Aorta (tissue), 5 donors: ENCODE measurements at regions not wholly inside any gene's neighbourhood (a gene's known extent, or its start where the extent isn't known, plus 50 kb on each side); places are given as distances from the start of the nearest gene placed in this dataset.
"Not testable (repeated sequence)": the region's sequence is repeated elsewhere in the genome, so short reads cannot be mapped to it uniquely, and the experiment has no call there.

ENCODE experiments used
- ATAC-seq: fragments of 200-7000 bp; cut with Tn5 transposase; one replicate; pipeline ENCODE4 v1.9.1; 2022; ENCODE audit warnings: moderate library complexity; ENCODE audit not compliant: low FRiP score
- DNase-seq, 2 donors: peaks; one replicate each; pipeline ENCODE4 v3.0.0-alpha.2; 2020
- H3K27ac ChIP-seq, 2 donors: one replicate each; pipeline ENCODE4 v1.5.1; 2013; ENCODE audit warnings: low read length in 2 of 2, mild to moderate bottlenecking in 2 of 2, moderate library complexity in 2 of 2, control low read depth in 1 of 2, inconsistent platforms in 1 of 2, low read depth in 1 of 2
- H3K27me3 ChIP-seq, 2 donors: one replicate each; pipeline ENCODE4 v1.6.1; 2013; ENCODE audit warnings: control low read depth in 1 of 2, low read length in 1 of 2, mild to moderate bottlenecking in 1 of 2, moderate library complexity in 1 of 2; ENCODE audit not compliant: insufficient read depth in 2 of 2, control insufficient read depth in 1 of 2
- H3K36me3 ChIP-seq, 2 donors: one replicate each; pipeline ENCODE4 v1.6.1; 2013; ENCODE audit warnings: control low read depth in 1 of 2, low read length in 1 of 2, mild to moderate bottlenecking in 1 of 2; ENCODE audit not compliant: insufficient read depth in 2 of 2, control insufficient read depth in 1 of 2
- H3K4me1 ChIP-seq, 2 donors: one replicate each; pipeline ENCODE4 v1.6.1; 2013; ENCODE audit warnings: low read length in 2 of 2, control low read depth in 1 of 2, mild to moderate bottlenecking in 1 of 2, moderate library complexity in 1 of 2; ENCODE audit not compliant: insufficient read depth in 2 of 2, control insufficient read depth in 1 of 2
- H3K4me3 ChIP-seq, 2 donors: one replicate each; pipeline ENCODE4 v1.5.1; 2013; ENCODE audit warnings: low read length in 2 of 2, control low read depth in 1 of 2, mild to moderate bottlenecking in 1 of 2
- H3K9me3 ChIP-seq: one replicate; pipeline ENCODE4 v1.6.1; 2013; ENCODE audit warnings: mild to moderate bottlenecking, low read length; ENCODE audit not compliant: control insufficient read depth
- WGBS, 2 donors: extraction: QIAGEN DNeasy Blood & Tissue Kit; methylation state at CpG; one replicate each; pipeline ENCODE4 v1.1.7; 2013; 5-methylcytosine and 5-hydroxymethylcytosine counted together
- intact Hi-C, 2 donors: fragments of 100-400 bp; cut with DNase I; formaldehyde crosslinking; loops; one replicate each; pipeline versions ENCODE4 v1.14.2 to v1.15.0; 2022
- donor health status: healthy with polysubstance abuse.
- donor health status: Bipolar disorder and iron deficiency.
- donor health status: DM: no; HTN: no; CAD: no.
- donor health status: DM: no; HTN: no; CAD: no.
- donor health status: DM: yes; HTN: yes; CAD: no.

- H3K27me3 ChIP-seq, result no peaks in the 10 kb centered on the region
- intact Hi-C loops, result no loop called here
- WGBS, 2 donors, result 84 to 89% methylated on average over 1 of the region's 1 CpG
- no peaks in the 10 kb centered on the region for H3K9me3 ChIP-seq
- peaks cover 5 to 9% of the 10 kb centered on the region in 2 donors for H3K4me1 ChIP-seq
- peak overlapping the region; percentile 42 to 70 for H3K27ac ChIP-seq
- DNase-seq (no peak), ATAC-seq (no peak)
- H3K4me3 ChIP-seq, result no peak overlapping the region
- H3K36me3 ChIP-seq, result peaks cover 6% of the 10 kb centered on the region in 2 donors
Measured at GRCh38 chr9:747567-747966, 93.9 kb upstream of the DMRT1 start.

DNA sequence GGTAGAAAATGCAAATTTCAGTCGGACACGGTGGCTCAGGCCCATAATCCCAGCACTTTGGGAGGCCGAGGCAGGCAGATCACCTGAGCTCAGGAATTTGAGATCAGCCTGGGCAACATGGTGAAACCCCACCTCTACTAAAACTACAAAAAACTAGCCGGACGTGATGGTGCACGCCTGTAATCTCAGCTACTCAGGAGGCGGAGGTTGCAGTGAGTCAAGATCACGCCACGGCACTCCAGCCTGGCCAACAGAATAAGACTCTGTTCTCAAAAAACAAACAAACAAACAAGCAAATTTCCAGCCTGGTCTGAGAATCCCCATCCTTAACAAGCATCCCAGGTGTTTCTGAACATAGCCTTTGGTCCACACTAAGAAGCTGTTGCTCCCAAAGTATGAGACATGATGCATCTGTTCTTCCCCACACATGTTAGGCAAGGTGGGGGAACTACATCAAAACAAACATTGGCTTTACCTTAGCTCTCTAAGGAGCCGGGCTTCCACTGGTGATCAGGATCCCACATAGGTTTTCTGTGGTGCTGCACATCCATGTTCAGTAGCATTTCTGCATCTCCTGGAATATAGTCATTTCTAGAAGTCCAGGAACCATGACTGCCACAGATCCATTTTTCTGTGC is 92.5 kb upstream of the DMRT1 start:
- DNase-seq (no peak), ATAC-seq (no peak)
- Histone ChIP-seq H3K27ac (peak overlapping the region in 1 of 2 donors; percentile 65), H3K4me1 (peaks cover 5 to 9% of the 10 kb centered on the region in 2 donors), H3K36me3 (peaks cover 0 to 2% of the 10 kb centered on the region in 2 donors), H3K27me3 (no peaks in the 10 kb centered on the region), H3K4me3 (no peak overlapping the region), H3K9me3 (no peaks in the 10 kb centered on the region)
- 48 to 67% methylated on average over 10 of the region's 10 CpGs for WGBS, 2 donors
- intact Hi-C loops, result no loop called here

GRCh38 chr9:749716-750115 is 91.8 kb upstream of the DMRT1 start:
- Histone ChIP-seq H3K4me3 (no peak overlapping the region), H3K4me1 (peaks cover 5 to 9% of the 10 kb centered on the region in 2 donors), H3K27me3 (no peaks in the 10 kb centered on the region), H3K36me3 (no peaks in the 10 kb centered on the region), H3K27ac (peak overlapping the region in 1 of 2 donors; percentile 42), H3K9me3 (no peaks in the 10 kb centered on the region)
- intact Hi-C loops, result loop anchor here in 1 of 2 donors (5.0 kb wide), 1 partner anchor 37 kb away; no protein-coding TSS in a partner anchor
- ATAC-seq (no peak), DNase-seq (no peak)
- WGBS, 2 donors, result 27 to 35% methylated on average over 5 of the region's 5 CpGs

GRCh38 chr9:750249-750967 is 91.1 kb upstream of the DMRT1 start:
- DNase-seq (no peak), ATAC-seq (no peak)
- H3K27me3 ChIP-seq, result no peaks in the 10 kb centered on the region
- H3K9me3 ChIP-seq, result no peaks in the 10 kb centered on the region
- H3K36me3 ChIP-seq, result no peaks in the 10 kb centered on the region
- H3K27ac ChIP-seq, result peak overlapping the region; percentile 69 to 93
- 40 to 55% methylated on average over 7 of the region's 7 CpGs for WGBS, 2 donors
- intact Hi-C loops, result loop anchor here in 1 of 2 donors (5.0 kb wide), 1 partner anchor 38 kb away; no protein-coding TSS in a partner anchor
- H3K4me1 ChIP-seq, result peaks cover 3 to 9% of the 10 kb centered on the region in 2 donors
- no peak overlapping the region for H3K4me3 ChIP-seq

DNA sequence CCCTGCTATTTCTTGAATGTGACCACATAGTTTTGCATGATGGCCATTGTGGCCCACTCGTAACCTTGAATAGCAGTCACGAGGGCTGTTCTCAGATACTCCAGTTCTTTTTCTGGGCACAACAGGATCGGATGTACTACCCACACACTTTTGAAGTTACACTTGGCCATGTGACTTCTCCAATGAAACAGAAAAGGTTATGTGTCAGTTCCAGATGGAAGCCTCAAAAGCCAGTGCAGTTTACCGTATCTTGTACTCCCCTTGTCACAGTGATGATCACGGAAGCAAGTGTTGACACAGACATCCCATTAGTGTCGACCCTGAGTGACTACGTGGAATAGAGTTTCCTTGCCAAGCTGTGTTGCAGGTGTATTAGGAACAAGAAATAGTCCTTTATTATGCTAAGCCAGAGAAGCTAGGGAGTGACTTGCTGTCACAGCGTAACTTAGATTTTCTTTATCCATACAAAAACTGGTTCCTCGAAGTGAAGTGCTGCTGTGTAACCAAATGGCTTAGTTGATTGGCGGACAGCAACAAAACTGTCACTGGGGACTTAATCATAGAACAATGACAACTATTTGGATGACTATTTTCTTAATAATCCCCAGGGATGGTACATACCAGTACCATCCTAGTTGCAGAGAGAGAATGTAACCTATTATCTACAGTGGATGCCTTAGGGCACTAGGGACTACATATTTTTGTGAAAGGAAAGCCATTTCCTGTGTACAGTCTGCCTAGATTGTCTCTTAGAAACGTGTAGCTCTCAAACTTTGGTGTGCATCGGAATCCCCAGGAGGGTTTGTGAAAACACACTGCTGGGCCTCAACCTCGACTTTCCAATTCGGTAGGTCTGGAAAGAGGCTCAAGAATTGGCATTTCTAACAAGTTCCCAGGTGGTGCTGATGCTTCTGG is 90.1 kb upstream of the DMRT1 start:
- peak overlapping the region; percentile 89 to 93 for H3K27ac ChIP-seq
- H3K27me3 ChIP-seq, result no peaks in the 10 kb centered on the region
- 22 to 33% methylated on average over 14 of the region's 14 CpGs for WGBS, 2 donors
- intact Hi-C loops, result loop anchor here in 1 of 2 donors (5.0 kb wide), 1 partner anchor 39 kb away; no protein-coding TSS in a partner anchor
- DNase-seq (no peak), ATAC-seq (peak; percentile 17)
- H3K4me1 ChIP-seq, result peaks cover 3 to 5% of the 10 kb centered on the region in 2 donors
- no peaks in the 10 kb centered on the region for H3K9me3 ChIP-seq
- no peak overlapping the region for H3K4me3 ChIP-seq
- no peaks in the 10 kb centered on the region for H3K36me3 ChIP-seq

GRCh38 chr9:752201-752600 is 89.3 kb upstream of the DMRT1 start:
- peak; percentile 65 to 83 for DNase-seq
- 19 to 45% methylated on average over 5 of the region's 5 CpGs for WGBS, 2 donors
- H3K27me3 ChIP-seq, result no peaks in the 10 kb centered on the region
- H3K27ac ChIP-seq, result no peak overlapping the region
- no peaks in the 10 kb centered on the region for H3K9me3 ChIP-seq
- peak; percentile 63 for ATAC-seq
- H3K4me3 ChIP-seq, result no peak overlapping the region
- intact Hi-C loops, result loop anchor here in 1 of 2 donors (5.0 kb wide), 1 partner anchor 40 kb away; no protein-coding TSS in a partner anchor
- H3K36me3 ChIP-seq, result no peaks in the 10 kb centered on the region
- peaks cover 3 to 5% of the 10 kb centered on the region in 2 donors for H3K4me1 ChIP-seq

DNA sequence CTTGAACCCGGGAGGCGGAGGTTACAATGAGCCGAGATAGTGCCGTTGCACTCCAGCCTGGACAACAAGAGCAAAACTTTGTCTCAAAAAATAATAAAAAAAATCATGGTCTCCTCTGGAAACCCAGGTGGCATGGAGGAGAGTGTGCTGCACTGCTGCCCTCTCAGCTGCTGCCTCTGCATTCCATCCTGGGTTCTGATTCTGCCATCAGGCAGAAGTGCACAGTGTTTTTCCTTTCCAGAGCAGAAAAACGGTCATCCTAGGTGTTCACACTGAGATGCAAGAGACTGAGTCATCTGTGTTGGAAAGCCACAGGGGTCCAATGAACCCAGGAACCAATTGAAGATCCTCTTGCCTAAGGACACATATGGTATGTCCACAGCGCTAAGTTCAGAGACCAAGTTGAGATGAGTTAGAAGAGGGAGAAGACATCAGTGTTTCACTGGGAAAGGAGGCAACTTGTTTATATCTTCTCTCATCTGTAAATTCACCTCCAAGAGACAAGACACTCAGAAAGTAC is 88.8 kb upstream of the DMRT1 start:
- DNase-seq, result no peak
- no peak for ATAC-seq
- Histone ChIP-seq H3K27ac (peak overlapping the region in 1 of 2 donors; percentile 55), H3K4me3 (no peak overlapping the region), H3K4me1 (peaks cover 3 to 5% of the 10 kb centered on the region in 2 donors), H3K36me3 (no peaks in the 10 kb centered on the region), H3K27me3 (no peaks in the 10 kb centered on the region), H3K9me3 (no peaks in the 10 kb centered on the region)
- intact Hi-C loops, result loop anchor here in 1 of 2 donors (5.0 kb wide), 1 partner anchor 40 kb away; no protein-coding TSS in a partner anchor
- WGBS, 2 donors, result 83 to 93% methylated on average over 6 of the region's 6 CpGs

DNA sequence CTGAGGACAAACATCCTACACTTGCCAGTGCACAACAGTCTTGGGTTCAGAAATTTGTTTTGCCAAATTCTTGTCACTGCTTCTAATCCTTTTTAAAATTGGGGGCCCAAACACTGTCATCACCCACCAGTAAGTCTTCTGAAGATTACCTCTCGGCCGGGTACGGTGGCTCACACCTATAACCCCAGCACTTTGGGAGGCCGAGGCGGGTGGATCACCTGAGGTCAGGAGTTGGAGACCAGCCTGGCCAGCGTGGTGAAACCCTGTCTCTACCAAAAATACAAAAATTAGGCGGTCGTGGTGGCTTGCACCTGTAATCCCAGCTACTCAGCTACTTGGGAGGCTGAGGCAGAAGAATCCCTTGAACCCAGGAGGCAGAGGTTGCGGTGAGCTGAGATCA is 87.8 kb upstream of the DMRT1 start:
- H3K27me3 ChIP-seq, H3K9me3 ChIP-seq, DNase-seq, H3K4me3 ChIP-seq, ATAC-seq, H3K36me3 ChIP-seq, H3K27ac ChIP-seq, H3K4me1 ChIP-seq: not testable (repeated sequence)
- WGBS, 2 donors, result 89 to 93% methylated on average over 9 of the region's 9 CpGs
- intact Hi-C loops, result loop anchor here in 1 of 2 donors (5.0 kb wide), 1 partner anchor 41 kb away; no protein-coding TSS in a partner anchor
